H9 (cell line): ENCODE measurements at regions not wholly inside any gene's neighbourhood (a gene's known extent, or its start where the extent isn't known, plus 50 kb on each side); places are given as distances from the start of the nearest gene placed in this dataset.

Experiments used
- DNase-seq: peaks from one replicate; pipeline ENCODE4 v3.0.0-alpha.2; 2017
- H2AFZ ChIP-seq: one replicate; pipeline ENCODE4 v1.6.1; 2013; ENCODE audit warnings: mild to moderate bottlenecking, low read length, control low read depth, moderate library complexity
- H2AK5ac ChIP-seq: 2 replicates; pipeline ENCODE4 v1.6.1; 2013; ENCODE audit warnings: low read length, control low read depth, mixed read lengths; ENCODE audit not compliant: insufficient read length
- H2BK120ac ChIP-seq: one replicate; pipeline ENCODE4 v1.6.1; 2013; ENCODE audit warnings: low read depth, mild to moderate bottlenecking, low read length, control low read depth, inconsistent platforms; ENCODE audit not compliant: poor library complexity, severe bottlenecking
- H2BK12ac ChIP-seq: 2 replicates; pipeline ENCODE4 v1.6.1; 2013; ENCODE audit warnings: low read length, control low read depth, mixed read lengths, low read depth; ENCODE audit not compliant: insufficient read length
- H2BK15ac ChIP-seq: 2 replicates; pipeline ENCODE4 v1.6.1; 2013; ENCODE audit warnings: low read depth, low read length, control low read depth
- H2BK20ac ChIP-seq: one replicate; pipeline ENCODE4 v1.6.1; 2013; ENCODE audit warnings: low read depth, mild to moderate bottlenecking, low read length, control low read depth, inconsistent platforms; ENCODE audit not compliant: poor library complexity, severe bottlenecking
- H2BK5ac ChIP-seq: 2 replicates; pipeline ENCODE4 v1.6.1; 2013; ENCODE audit warnings: low read length, control low read depth, mixed read lengths; ENCODE audit not compliant: insufficient read length
- H3K14ac ChIP-seq: 2 replicates; pipeline ENCODE4 v1.6.1; 2013; ENCODE audit warnings: low read length, control low read depth; ENCODE audit not compliant: insufficient read depth
- H3K18ac ChIP-seq: 2 replicates; pipeline ENCODE4 v1.6.1; 2013; ENCODE audit warnings: low read depth, mild to moderate bottlenecking, mixed read lengths, low read length, control low read depth; ENCODE audit not compliant: insufficient read length
- H3K23ac ChIP-seq: 2 replicates; pipeline ENCODE4 v1.6.1; 2013; ENCODE audit warnings: low read length, control low read depth, mixed read lengths, low read depth; ENCODE audit not compliant: insufficient read length
- H3K23me2 ChIP-seq: 2 replicates; pipeline ENCODE4 v1.6.1; 2013; ENCODE audit warnings: low read depth, mild to moderate bottlenecking, mixed read lengths, low read length, control low read depth; ENCODE audit not compliant: insufficient read length, poor library complexity, severe bottlenecking
- H3K27ac ChIP-seq: 2 replicates; pipeline ENCODE4 v1.5.1; 2013; ENCODE audit warnings: low read length, control low read depth, mixed read lengths, low read depth; ENCODE audit not compliant: insufficient read length
- H3K27me3 ChIP-seq: 2 replicates; pipeline ENCODE4 v1.6.1; 2013; ENCODE audit warnings: low read length, control low read depth, inconsistent platforms; ENCODE audit not compliant: insufficient read depth
- H3K4ac ChIP-seq: 2 replicates; pipeline ENCODE4 v1.6.1; 2013; ENCODE audit warnings: low read depth, mild to moderate bottlenecking, control low read depth, inconsistent platforms, low read length, moderate library complexity
- H3K4me1 ChIP-seq: 2 replicates; pipeline ENCODE4 v1.6.1; 2013; ENCODE audit warnings: low read length, control low read depth, inconsistent platforms; ENCODE audit not compliant: insufficient read depth
- H3K4me2 ChIP-seq: 2 replicates; pipeline ENCODE4 v1.6.1; 2013; ENCODE audit warnings: low read length, control low read depth, mixed read lengths; ENCODE audit not compliant: insufficient read length, insufficient read depth
- H3K56ac ChIP-seq: 2 replicates; pipeline ENCODE4 v1.6.1; 2013; ENCODE audit warnings: low read depth, mild to moderate bottlenecking, mixed read lengths, low read length, control low read depth; ENCODE audit not compliant: insufficient read length
- H3K79me1 ChIP-seq: 2 replicates; pipeline ENCODE4 v1.6.1; 2013; ENCODE audit warnings: low read depth, mild to moderate bottlenecking, moderate library complexity, low read length, control low read depth, inconsistent platforms; ENCODE audit not compliant: insufficient read depth, poor library complexity, severe bottlenecking
- H3K79me2 ChIP-seq: 2 replicates; pipeline ENCODE4 v1.6.1; 2013; ENCODE audit warnings: low read length, control low read depth, inconsistent platforms; ENCODE audit not compliant: insufficient read depth
- H3K9ac ChIP-seq: 2 replicates; pipeline ENCODE4 v1.6.1; 2013; ENCODE audit warnings: low read length, control low read depth, mixed read lengths; ENCODE audit not compliant: insufficient read length; ENCODE audit errors: extremely low read depth
- H3K9me3 ChIP-seq: one replicate; pipeline ENCODE4 v1.6.1; 2013; ENCODE audit warnings: low read depth, low read length, inconsistent platforms; ENCODE audit not compliant: control insufficient read depth
- H3T11ph ChIP-seq: one replicate; pipeline ENCODE4 v1.6.1; 2013; ENCODE audit warnings: mild to moderate bottlenecking, low read length, control low read depth, inconsistent platforms
- H4K20me1 ChIP-seq: one replicate; pipeline ENCODE4 v1.6.1; 2013; ENCODE audit not compliant: control insufficient read depth, insufficient read length, insufficient read depth
- H4K5ac ChIP-seq: 2 replicates; pipeline ENCODE4 v1.6.1; 2013; ENCODE audit warnings: low read depth, mild to moderate bottlenecking, mixed read lengths, low read length, control low read depth; ENCODE audit not compliant: insufficient read length
- H4K8ac ChIP-seq: replicated peaks from 2 replicates; pipeline ENCODE4 v1.6.1; 2013; ENCODE audit warnings: low read length, control low read depth, mixed read lengths, low read depth; ENCODE audit not compliant: insufficient read length
- H4K91ac ChIP-seq: 2 replicates; pipeline ENCODE4 v1.6.1; 2013; ENCODE audit warnings: low read depth, mild to moderate bottlenecking, moderate library complexity, mixed read lengths, low read length, control low read depth; ENCODE audit not compliant: insufficient read length
- H3K27ac Mint-ChIP-seq, 3 experiments: 2 replicates in 2 of 3; 3 replicates in 1 of 3; pipeline ENCODE4 v1.8.0; 2020 to 2021; ENCODE audit warnings: mixed read lengths in 3 of 3, mild to moderate bottlenecking in 1 of 3, moderate library complexity in 1 of 3
- H3K27me3 Mint-ChIP-seq: 2 replicates; pipeline ENCODE4 v1.8.0; 2021; ENCODE audit warnings: low read depth, mild to moderate bottlenecking, moderate library complexity, mixed read lengths
- H3K36me3 Mint-ChIP-seq, 3 experiments: 2 replicates in 2 of 3; 3 replicates in 1 of 3; pipeline ENCODE4 v1.8.0; 2020 to 2021; ENCODE audit warnings: low read depth in 3 of 3, mixed read lengths in 3 of 3; ENCODE audit not compliant: insufficient read depth in 1 of 3
- H3K4me1 Mint-ChIP-seq, 2 experiments: 2 replicates each; pipeline ENCODE4 v1.8.0; 2020; ENCODE audit warnings: mixed read lengths in 2 of 2
- H3K4me3 Mint-ChIP-seq, 2 experiments: 2 replicates in 1 of 2; 3 replicates in 1 of 2; pipeline ENCODE4 v1.8.0; 2020 to 2021; ENCODE audit warnings: mild to moderate bottlenecking in 2 of 2, mixed read lengths in 2 of 2, moderate library complexity in 1 of 2
- H3K9me3 Mint-ChIP-seq, 2 experiments: 2 replicates in 1 of 2; 3 replicates in 1 of 2; pipeline ENCODE4 v1.8.0; 2020; ENCODE audit warnings: mild to moderate bottlenecking in 2 of 2, mixed read lengths in 2 of 2, moderate library complexity in 1 of 2
- WGBS: extraction: QIAGEN DNeasy Blood & Tissue Kit; methylation state at CpG from one replicate; pipeline ENCODE4 v1.1.7; 2013; ENCODE audit warnings: missing lambda C conversion rate, low lambda C conversion rate, mixed read lengths; ENCODE audit not compliant: insufficient read length; ENCODE audit errors: extremely low coverage; 5-methylcytosine and 5-hydroxymethylcytosine counted together
- TF ChIP-seq, protein P1 (sequence below): fragments of 200-600 bp; sonication (generic); conservative IDR thresholded peaks from 3 replicates; pipeline ENCODE4 v1.8.0; 2021; ENCODE audit warnings: antibody characterized with exemption, mild to moderate bottlenecking

GRCh38 chr6:1257778-1258177, 54.1 kb upstream of the FOXQ1 start:
- Histone ChIP-seq H3K79me1 (no peaks in the 10 kb centered on the region), H4K20me1 (no peaks in the 10 kb centered on the region), H3K27me3 (no peaks in the 10 kb centered on the region), H3T11ph (no peak overlapping the region), H3K4me1 (no peaks in the 10 kb centered on the region), H4K8ac (no peak overlapping the region), H2AFZ (no peak overlapping the region), H2BK5ac (no peak overlapping the region), H4K91ac (no peak overlapping the region), H3K23me2 (no peaks in the 10 kb centered on the region), H2BK20ac (no peak overlapping the region), H2BK12ac (no peak overlapping the region), H3K79me2 (no peaks in the 10 kb centered on the region), H3K4ac (no peak overlapping the region), H3K4me2 (no peak overlapping the region), H2BK15ac (no peak overlapping the region), H3K9me3 (no peaks in the 10 kb centered on the region), H3K56ac (no peak overlapping the region), H3K27ac (no peak overlapping the region), H3K23ac (no peak overlapping the region), H2AK5ac (no peak overlapping the region), H4K5ac (no peak overlapping the region), H3K9ac (no peak overlapping the region), H3K14ac (no peak overlapping the region), H2BK120ac (no peak overlapping the region), H3K18ac (no peak overlapping the region)
- TF ChIP-seq, protein P1, sequence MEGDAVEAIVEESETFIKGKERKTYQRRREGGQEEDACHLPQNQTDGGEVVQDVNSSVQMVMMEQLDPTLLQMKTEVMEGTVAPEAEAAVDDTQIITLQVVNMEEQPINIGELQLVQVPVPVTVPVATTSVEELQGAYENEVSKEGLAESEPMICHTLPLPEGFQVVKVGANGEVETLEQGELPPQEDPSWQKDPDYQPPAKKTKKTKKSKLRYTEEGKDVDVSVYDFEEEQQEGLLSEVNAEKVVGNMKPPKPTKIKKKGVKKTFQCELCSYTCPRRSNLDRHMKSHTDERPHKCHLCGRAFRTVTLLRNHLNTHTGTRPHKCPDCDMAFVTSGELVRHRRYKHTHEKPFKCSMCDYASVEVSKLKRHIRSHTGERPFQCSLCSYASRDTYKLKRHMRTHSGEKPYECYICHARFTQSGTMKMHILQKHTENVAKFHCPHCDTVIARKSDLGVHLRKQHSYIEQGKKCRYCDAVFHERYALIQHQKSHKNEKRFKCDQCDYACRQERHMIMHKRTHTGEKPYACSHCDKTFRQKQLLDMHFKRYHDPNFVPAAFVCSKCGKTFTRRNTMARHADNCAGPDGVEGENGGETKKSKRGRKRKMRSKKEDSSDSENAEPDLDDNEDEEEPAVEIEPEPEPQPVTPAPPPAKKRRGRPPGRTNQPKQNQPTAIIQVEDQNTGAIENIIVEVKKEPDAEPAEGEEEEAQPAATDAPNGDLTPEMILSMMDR = no peak
- peaks cover 16% of the 10 kb centered on the region for H3K27me3 Mint-ChIP-seq
- WGBS = no CpG with 5 or more reads among the region's 7 CpGs
- no peak overlapping the region for H3K4me3 Mint-ChIP-seq
- no peak overlapping the region for H3K27ac Mint-ChIP-seq
- no peak for DNase-seq
- H3K9me3 Mint-ChIP-seq = no peaks in the 10 kb centered on the region
- no peaks in the 10 kb centered on the region; a peak in 1 of 7 replicates for H3K36me3 Mint-ChIP-seq
- no peaks in the 10 kb centered on the region for H3K4me1 Mint-ChIP-seq
